SU-DHL-6 (cell line): ENCODE measurements at regions not wholly inside any gene's neighbourhood (a gene's known extent, or its start where the extent isn't known, plus 50 kb on each side); places are given as distances from the start of the nearest gene placed in this dataset.

ENCODE experiments used
- H2AFZ ChIP-seq: fragments of 200-600 bp; sonication (generic); 2 replicates; pipeline ENCODE4 v1.6.1; 2014; ENCODE audit warnings: low read depth, mild to moderate bottlenecking, moderate library complexity, mixed read lengths, antibody characterized with exemption, low read length; ENCODE audit not compliant: severe bottlenecking
- H3F3A ChIP-seq: fragments of 200-600 bp; shearing (Covaris generic); 2 replicates; pipeline ENCODE4 v1.6.0; 2016; ENCODE audit warnings: antibody characterized with exemption, mild to moderate bottlenecking; ENCODE audit not compliant: insufficient read depth
- H3K27ac ChIP-seq: fragments of 200-600 bp; sonication (generic); 2 replicates; pipeline ENCODE4 v1.5.1; 2016; ENCODE audit warnings: low read depth, mild to moderate bottlenecking, low read length, moderate library complexity, mixed read lengths
- H3K27me3 ChIP-seq: fragments of 200-600 bp; sonication (generic), shearing (Covaris generic); 2 replicates; pipeline ENCODE4 v1.6.0; 2014; ENCODE audit warnings: mild to moderate bottlenecking, low read length
- H3K36me3 ChIP-seq: fragments of 200-600 bp; sonication (generic); 2 replicates; pipeline ENCODE4 v1.6.1; 2014; ENCODE audit warnings: mild to moderate bottlenecking, low read length, mixed read lengths
- H3K4me2 ChIP-seq: fragments of 300-600, 200-600 bp; shearing (Covaris generic), sonication (generic); 2 replicates; pipeline ENCODE4 v1.6.0; 2014; ENCODE audit warnings: low read length, low read depth, mild to moderate bottlenecking; ENCODE audit not compliant: poor library complexity, severe bottlenecking
- H3K4me3 ChIP-seq: fragments of 200-600 bp; sonication (generic); 2 replicates; pipeline ENCODE4 v1.5.1; 2014; ENCODE audit warnings: antibody characterized with exemption, low read length, mild to moderate bottlenecking, mixed read lengths; ENCODE audit not compliant: insufficient read depth, poor library complexity, severe bottlenecking
- H3K79me2 ChIP-seq: fragments of 200-600 bp; sonication (generic); 2 replicates; pipeline ENCODE4 v1.6.1; 2014; ENCODE audit warnings: mild to moderate bottlenecking, low read length, moderate library complexity; ENCODE audit not compliant: insufficient read depth
- H3K9ac ChIP-seq: fragments of 200-600 bp; sonication (generic); 2 replicates; pipeline ENCODE4 v1.7.0; 2014; ENCODE audit warnings: mild to moderate bottlenecking, low read length
- H3K9me2 ChIP-seq: fragments of 200-600 bp; sonication (generic); replicated peaks from 2 replicates; pipeline ENCODE4 v1.6.1; 2014; ENCODE audit warnings: low read length; ENCODE audit not compliant: insufficient read depth
- H3K9me3 ChIP-seq: fragments of 200-600 bp; sonication (generic); 2 replicates; pipeline ENCODE4 v1.6.1; 2014; ENCODE audit warnings: low read length, mixed read lengths; ENCODE audit not compliant: insufficient read depth
- H4K20me1 ChIP-seq: fragments of 200-600 bp; sonication (generic); 2 replicates; pipeline ENCODE4 v1.6.1; 2014; ENCODE audit warnings: low read depth, mild to moderate bottlenecking, antibody characterized with exemption, low read length, moderate library complexity, mixed read lengths
- EZH2phosphoT487 ChIP-seq: fragments of 200-600 bp; sonication (generic), shearing (Covaris generic); conservative IDR thresholded peaks from 2 replicates; pipeline ENCODE4 v1.6.1; 2018; ENCODE audit warnings: mild to moderate bottlenecking, antibody characterized with exemption, low read length, moderate library complexity, mixed read lengths
- TF ChIP-seq, protein P1 (sequence below): fragments of 200-600 bp; sonication (generic); IDR thresholded peaks from one replicate; pipeline ENCODE4 v1.5.1; 2017; ENCODE audit warnings: antibody characterized with exemption, mild to moderate bottlenecking, low read length, moderate library complexity; ENCODE audit not compliant: insufficient read depth, poor library complexity, severe bottlenecking

DNA sequence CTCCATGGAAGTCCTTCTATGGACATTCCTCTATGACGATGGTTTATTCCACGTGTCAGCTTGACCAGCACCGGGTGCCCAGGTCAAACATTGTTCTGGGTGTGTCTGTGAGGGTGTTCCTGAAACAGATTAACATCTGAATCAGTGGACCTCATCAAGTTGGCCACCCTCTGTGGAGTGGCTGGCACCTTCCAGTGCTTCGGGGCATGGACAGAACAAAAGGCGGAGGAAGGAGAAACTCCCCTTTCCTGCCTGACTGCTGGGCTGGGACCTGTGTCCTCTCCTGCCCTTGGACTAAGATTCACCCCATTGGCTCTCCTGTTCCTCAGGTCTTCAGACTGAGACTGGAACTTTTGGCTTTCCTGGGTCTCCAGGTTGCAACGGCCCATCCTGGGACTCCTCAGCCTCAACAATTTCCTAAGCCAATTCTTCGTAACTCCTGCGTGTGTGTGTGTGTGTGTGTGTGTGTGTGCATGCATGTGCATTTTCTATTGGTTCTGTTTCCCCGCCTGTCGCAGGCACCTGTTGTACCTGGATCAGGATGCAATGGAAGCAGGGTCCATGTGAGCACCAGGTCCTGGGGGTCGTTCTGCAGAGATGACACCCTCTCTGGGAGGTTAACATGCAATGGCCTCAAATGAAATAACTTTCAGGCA, 357.2 kb upstream of the SALL3 start:
- H3K36me3 ChIP-seq: no peaks in the 10 kb centered on the region
- no peak overlapping the region for H3K4me3 ChIP-seq
- no peaks in the 10 kb centered on the region for H3F3A ChIP-seq
- no peaks in the 10 kb centered on the region for H3K9me3 ChIP-seq
- H4K20me1 ChIP-seq: no peaks in the 10 kb centered on the region
- TF ChIP-seq, protein P1, sequence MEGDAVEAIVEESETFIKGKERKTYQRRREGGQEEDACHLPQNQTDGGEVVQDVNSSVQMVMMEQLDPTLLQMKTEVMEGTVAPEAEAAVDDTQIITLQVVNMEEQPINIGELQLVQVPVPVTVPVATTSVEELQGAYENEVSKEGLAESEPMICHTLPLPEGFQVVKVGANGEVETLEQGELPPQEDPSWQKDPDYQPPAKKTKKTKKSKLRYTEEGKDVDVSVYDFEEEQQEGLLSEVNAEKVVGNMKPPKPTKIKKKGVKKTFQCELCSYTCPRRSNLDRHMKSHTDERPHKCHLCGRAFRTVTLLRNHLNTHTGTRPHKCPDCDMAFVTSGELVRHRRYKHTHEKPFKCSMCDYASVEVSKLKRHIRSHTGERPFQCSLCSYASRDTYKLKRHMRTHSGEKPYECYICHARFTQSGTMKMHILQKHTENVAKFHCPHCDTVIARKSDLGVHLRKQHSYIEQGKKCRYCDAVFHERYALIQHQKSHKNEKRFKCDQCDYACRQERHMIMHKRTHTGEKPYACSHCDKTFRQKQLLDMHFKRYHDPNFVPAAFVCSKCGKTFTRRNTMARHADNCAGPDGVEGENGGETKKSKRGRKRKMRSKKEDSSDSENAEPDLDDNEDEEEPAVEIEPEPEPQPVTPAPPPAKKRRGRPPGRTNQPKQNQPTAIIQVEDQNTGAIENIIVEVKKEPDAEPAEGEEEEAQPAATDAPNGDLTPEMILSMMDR: no peak
- no peak for TF ChIP-seq EZH2phosphoT487
- no peak overlapping the region for H3K4me2 ChIP-seq
- H3K9ac ChIP-seq: no peak overlapping the region
- H3K27me3 ChIP-seq: no peaks in the 10 kb centered on the region
- H2AFZ ChIP-seq: no peak overlapping the region
- H3K9me2 ChIP-seq: no peaks in the 10 kb centered on the region
- H3K79me2 ChIP-seq: no peaks in the 10 kb centered on the region
- no peak overlapping the region for H3K27ac ChIP-seq

DNA sequence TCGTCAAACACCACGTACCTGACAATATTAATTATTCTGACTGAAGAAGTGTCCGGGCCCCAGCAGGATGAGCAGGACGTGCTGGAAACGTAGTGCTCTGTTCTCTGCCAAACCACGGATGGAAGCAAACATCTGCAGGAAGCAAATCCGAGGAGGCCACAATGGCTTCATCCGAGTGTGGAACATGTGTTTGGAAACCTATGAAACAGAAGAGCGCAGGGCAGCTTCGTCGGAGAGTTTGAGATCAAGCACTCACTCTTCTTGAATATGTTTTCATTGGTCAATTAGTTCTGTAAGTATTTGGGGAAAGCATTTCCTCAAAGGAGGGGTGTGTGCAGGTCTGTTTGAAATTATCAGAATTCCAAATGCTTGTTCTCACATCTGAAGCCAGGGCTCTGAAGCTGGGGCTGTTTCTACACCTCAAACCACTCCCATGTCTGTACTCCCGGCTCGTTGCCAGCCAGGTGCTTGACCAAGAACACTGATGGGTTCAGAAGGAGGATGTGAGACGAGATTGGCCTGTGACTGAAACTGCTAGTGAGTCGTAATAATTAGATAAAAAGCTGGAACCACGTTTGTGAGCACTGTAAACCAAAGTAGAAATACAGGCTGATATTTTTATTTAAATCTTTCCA, 356.6 kb upstream of the SALL3 start:
- Histone ChIP-seq H3K4me3 (no peak overlapping the region), H3K36me3 (no peaks in the 10 kb centered on the region), H3K9me3 (no peaks in the 10 kb centered on the region), H3K27ac (no peak overlapping the region), H3K9ac (no peak overlapping the region), H3K9me2 (no peaks in the 10 kb centered on the region), H3K79me2 (no peaks in the 10 kb centered on the region), H3F3A (no peaks in the 10 kb centered on the region), H3K4me2 (no peak overlapping the region), H2AFZ (no peak overlapping the region), H4K20me1 (no peaks in the 10 kb centered on the region), H3K27me3 (no peaks in the 10 kb centered on the region)
- TF ChIP-seq, protein P1: no peak
- TF ChIP-seq EZH2phosphoT487: no peak

DNA sequence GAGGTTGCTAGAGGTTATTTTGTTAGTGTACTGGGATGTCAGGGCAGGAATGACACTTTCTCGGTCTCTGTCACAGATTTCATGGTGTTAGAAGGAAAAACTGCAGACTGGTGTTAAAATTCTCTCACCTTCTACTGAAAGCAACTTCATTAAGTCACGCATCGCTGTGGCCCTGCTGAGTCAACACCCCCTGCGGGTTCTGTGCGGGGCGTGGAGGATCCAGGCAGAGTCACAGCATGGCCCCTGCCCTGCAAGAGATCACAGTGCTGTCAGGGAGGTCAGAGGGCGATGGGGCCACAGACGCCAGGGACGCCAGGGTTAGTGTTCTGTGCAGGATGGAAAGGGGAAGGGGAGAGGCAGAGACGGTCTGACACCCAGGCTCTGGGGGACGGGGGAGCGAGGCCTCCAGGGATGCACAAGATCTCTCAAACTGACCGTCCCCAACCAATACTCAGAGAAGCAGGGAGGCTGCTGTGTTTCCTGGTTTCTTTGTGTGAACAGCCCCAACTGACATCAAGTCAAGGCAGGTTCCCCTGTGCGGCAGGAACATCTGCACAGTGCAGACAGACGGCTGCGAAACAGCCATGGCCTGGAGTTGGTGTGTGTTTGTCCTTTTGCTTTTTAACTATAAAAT, 354.9 kb upstream of the SALL3 start:
- no peaks in the 10 kb centered on the region for H3K27me3 ChIP-seq
- H3K4me3 ChIP-seq: no peak overlapping the region
- H3K9me3 ChIP-seq: no peaks in the 10 kb centered on the region
- TF ChIP-seq, protein P1: no peak
- TF ChIP-seq EZH2phosphoT487: no peak
- H2AFZ ChIP-seq: no peak overlapping the region
- H3K27ac ChIP-seq: no peak overlapping the region
- H4K20me1 ChIP-seq: no peaks in the 10 kb centered on the region
- H3K4me2 ChIP-seq: no peak overlapping the region
- no peaks in the 10 kb centered on the region for H3K36me3 ChIP-seq
- no peak overlapping the region for H3K9ac ChIP-seq
- H3F3A ChIP-seq: no peaks in the 10 kb centered on the region
- H3K79me2 ChIP-seq: no peaks in the 10 kb centered on the region
- H3K9me2 ChIP-seq: no peaks in the 10 kb centered on the region
